ENCODE measurements at regions not wholly inside any gene's neighbourhood (a gene's known extent, or its start where the extent isn't known, plus 50 kb on each side); places are given as distances from the start of the nearest gene placed in this dataset.

- TF ChIP-seq, protein P1, sequence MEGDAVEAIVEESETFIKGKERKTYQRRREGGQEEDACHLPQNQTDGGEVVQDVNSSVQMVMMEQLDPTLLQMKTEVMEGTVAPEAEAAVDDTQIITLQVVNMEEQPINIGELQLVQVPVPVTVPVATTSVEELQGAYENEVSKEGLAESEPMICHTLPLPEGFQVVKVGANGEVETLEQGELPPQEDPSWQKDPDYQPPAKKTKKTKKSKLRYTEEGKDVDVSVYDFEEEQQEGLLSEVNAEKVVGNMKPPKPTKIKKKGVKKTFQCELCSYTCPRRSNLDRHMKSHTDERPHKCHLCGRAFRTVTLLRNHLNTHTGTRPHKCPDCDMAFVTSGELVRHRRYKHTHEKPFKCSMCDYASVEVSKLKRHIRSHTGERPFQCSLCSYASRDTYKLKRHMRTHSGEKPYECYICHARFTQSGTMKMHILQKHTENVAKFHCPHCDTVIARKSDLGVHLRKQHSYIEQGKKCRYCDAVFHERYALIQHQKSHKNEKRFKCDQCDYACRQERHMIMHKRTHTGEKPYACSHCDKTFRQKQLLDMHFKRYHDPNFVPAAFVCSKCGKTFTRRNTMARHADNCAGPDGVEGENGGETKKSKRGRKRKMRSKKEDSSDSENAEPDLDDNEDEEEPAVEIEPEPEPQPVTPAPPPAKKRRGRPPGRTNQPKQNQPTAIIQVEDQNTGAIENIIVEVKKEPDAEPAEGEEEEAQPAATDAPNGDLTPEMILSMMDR (IDR thresholded peaks at IDR 0.05; ENCODE audit: low read depth, low read length, missing input control): no peak
- no peak for TF ChIP-seq YY1 (IDR thresholded peaks at IDR 0.05)
- no peak for TF ChIP-seq RXRA (IDR thresholded peaks at IDR 0.05)
- TF ChIP-seq, protein P2, sequence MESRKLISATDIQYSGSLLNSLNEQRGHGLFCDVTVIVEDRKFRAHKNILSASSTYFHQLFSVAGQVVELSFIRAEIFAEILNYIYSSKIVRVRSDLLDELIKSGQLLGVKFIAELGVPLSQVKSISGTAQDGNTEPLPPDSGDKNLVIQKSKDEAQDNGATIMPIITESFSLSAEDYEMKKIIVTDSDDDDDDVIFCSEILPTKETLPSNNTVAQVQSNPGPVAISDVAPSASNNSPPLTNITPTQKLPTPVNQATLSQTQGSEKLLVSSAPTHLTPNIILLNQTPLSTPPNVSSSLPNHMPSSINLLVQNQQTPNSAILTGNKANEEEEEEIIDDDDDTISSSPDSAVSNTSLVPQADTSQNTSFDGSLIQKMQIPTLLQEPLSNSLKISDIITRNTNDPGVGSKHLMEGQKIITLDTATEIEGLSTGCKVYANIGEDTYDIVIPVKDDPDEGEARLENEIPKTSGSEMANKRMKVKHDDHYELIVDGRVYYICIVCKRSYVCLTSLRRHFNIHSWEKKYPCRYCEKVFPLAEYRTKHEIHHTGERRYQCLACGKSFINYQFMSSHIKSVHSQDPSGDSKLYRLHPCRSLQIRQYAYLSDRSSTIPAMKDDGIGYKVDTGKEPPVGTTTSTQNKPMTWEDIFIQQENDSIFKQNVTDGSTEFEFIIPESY (IDR thresholded peaks at IDR 0.05): no peak
- no peak for TF ChIP-seq SP1 (IDR thresholded peaks at IDR 0.05)
- no peak for TF ChIP-seq HNF4A (conservative IDR thresholded peaks at IDR 0.05)
- no peak for TF ChIP-seq GABPA (IDR thresholded peaks at IDR 0.05 in 1 of 2, conservative IDR thresholded peaks at IDR 0.05 in 1 of 2)
- TF ChIP-seq, protein P3, sequence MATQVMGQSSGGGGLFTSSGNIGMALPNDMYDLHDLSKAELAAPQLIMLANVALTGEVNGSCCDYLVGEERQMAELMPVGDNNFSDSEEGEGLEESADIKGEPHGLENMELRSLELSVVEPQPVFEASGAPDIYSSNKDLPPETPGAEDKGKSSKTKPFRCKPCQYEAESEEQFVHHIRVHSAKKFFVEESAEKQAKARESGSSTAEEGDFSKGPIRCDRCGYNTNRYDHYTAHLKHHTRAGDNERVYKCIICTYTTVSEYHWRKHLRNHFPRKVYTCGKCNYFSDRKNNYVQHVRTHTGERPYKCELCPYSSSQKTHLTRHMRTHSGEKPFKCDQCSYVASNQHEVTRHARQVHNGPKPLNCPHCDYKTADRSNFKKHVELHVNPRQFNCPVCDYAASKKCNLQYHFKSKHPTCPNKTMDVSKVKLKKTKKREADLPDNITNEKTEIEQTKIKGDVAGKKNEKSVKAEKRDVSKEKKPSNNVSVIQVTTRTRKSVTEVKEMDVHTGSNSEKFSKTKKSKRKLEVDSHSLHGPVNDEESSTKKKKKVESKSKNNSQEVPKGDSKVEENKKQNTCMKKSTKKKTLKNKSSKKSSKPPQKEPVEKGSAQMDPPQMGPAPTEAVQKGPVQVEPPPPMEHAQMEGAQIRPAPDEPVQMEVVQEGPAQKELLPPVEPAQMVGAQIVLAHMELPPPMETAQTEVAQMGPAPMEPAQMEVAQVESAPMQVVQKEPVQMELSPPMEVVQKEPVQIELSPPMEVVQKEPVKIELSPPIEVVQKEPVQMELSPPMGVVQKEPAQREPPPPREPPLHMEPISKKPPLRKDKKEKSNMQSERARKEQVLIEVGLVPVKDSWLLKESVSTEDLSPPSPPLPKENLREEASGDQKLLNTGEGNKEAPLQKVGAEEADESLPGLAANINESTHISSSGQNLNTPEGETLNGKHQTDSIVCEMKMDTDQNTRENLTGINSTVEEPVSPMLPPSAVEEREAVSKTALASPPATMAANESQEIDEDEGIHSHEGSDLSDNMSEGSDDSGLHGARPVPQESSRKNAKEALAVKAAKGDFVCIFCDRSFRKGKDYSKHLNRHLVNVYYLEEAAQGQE (IDR thresholded peaks at IDR 0.05): no peak
- no peak for TF ChIP-seq EGR1 (IDR thresholded peaks at IDR 0.05; ENCODE audit: low read depth in 2 of 2)
- TF ChIP-seq FOXA2 (IDR thresholded peaks at IDR 0.05): no peak
- TF ChIP-seq FOXA1 (IDR thresholded peaks at IDR 0.05): no peak
- no peak for TF ChIP-seq HNF4G (IDR thresholded peaks at IDR 0.05)
- no peak for TF ChIP-seq ATF3 (IDR thresholded peaks at IDR 0.05)
- WGBS: 97% methylated on average over 2 of the region's 2 CpGs
Measured at GRCh38 chr4:12880844-12881243, 603.3 kb downstream of the RAB28 start.

DNA sequence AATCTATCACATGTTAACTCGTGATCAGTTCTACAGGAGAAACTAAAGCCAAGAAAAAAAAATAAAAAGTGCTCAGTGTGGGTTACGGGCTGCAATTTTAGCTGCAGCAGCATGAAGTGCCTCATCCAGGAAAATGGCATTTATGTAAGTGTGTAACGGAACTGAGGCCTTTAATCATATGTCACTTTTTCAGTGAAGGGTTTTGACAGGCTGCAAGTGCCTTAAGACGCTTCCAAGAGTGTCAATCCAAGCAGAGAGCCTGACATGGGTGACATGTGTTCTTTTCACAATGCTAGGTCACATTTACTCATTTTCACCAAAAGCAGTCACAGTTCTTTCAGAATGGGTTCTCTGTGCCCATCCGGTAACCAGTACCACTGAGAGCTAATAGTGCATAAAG, 604.6 kb downstream of the RAB28 start:
- TF ChIP-seq RXRA (IDR thresholded peaks at IDR 0.05): no peak
- no peak for TF ChIP-seq SP1 (IDR thresholded peaks at IDR 0.05)
- no peak for TF ChIP-seq TAF1 (conservative IDR thresholded peaks at IDR 0.05)
- no peak for TF ChIP-seq ATF3 (IDR thresholded peaks at IDR 0.05)
- Histone ChIP-seq H3K27me3 (ENCODE audit: control insufficient read depth in 4 of 4, insufficient read depth in 4 of 4, low read length in 3 of 4) (no peaks in the 10 kb centered on the region), H3K9ac (ENCODE audit: low read depth in 1 of 2, low read length in 2 of 2) (no peak overlapping the region), H3K36me3 (ENCODE audit: control insufficient read depth in 4 of 4, insufficient read depth in 3 of 4, low read depth in 1 of 4, low read length in 3 of 4) (no peaks in the 10 kb centered on the region), H3K4me1 (ENCODE audit: control insufficient read depth in 4 of 4, insufficient read depth in 4 of 4, low read length in 3 of 4) (peaks cover 2 to 13% (median 5%) of the 10 kb centered on the region in 4 donors), H3K9me3 (ENCODE audit: control insufficient read depth in 4 of 4, low read length in 3 of 4) (no peaks in the 10 kb centered on the region), H3K27ac (ENCODE audit: low read depth in 1 of 2, low read length in 2 of 2) (no peak overlapping the region), H3K4me3 (ENCODE audit: low read depth in 1 of 3, low read length in 3 of 3) (no peak overlapping the region)
- WGBS: 82% methylated on average over 5 of the region's 5 CpGs
- no peak for DNase-seq (ENCODE audit: low spot score)

More at GRCh38 chr4:12880844-12881243, 603.3 kb downstream of the RAB28 start:
- no peak for DNase-seq (ENCODE audit: low spot score)
- Histone ChIP-seq H3K4me1 (ENCODE audit: control insufficient read depth in 4 of 4, insufficient read depth in 4 of 4, low read length in 3 of 4) (peaks cover 2 to 11% (median 4%) of the 10 kb centered on the region in 4 donors), H3K27ac (ENCODE audit: low read depth in 1 of 2, low read length in 2 of 2) (no peak overlapping the region), H3K9me3 (ENCODE audit: control insufficient read depth in 4 of 4, low read length in 3 of 4) (no peaks in the 10 kb centered on the region), H3K9ac (ENCODE audit: low read depth in 1 of 2, low read length in 2 of 2) (no peak overlapping the region), H3K27me3 (ENCODE audit: control insufficient read depth in 4 of 4, insufficient read depth in 4 of 4, low read length in 3 of 4) (no peaks in the 10 kb centered on the region), H3K4me3 (ENCODE audit: low read depth in 1 of 3, low read length in 3 of 3) (no peak overlapping the region), H3K36me3 (ENCODE audit: control insufficient read depth in 4 of 4, insufficient read depth in 3 of 4, low read depth in 1 of 4, low read length in 3 of 4) (no peaks in the 10 kb centered on the region)
